ENCODE measurements at regions not wholly inside any gene's neighbourhood (a gene's known extent, or its start where the extent isn't known, plus 50 kb on each side); places are given as distances from the start of the nearest gene placed in this dataset.

DNA sequence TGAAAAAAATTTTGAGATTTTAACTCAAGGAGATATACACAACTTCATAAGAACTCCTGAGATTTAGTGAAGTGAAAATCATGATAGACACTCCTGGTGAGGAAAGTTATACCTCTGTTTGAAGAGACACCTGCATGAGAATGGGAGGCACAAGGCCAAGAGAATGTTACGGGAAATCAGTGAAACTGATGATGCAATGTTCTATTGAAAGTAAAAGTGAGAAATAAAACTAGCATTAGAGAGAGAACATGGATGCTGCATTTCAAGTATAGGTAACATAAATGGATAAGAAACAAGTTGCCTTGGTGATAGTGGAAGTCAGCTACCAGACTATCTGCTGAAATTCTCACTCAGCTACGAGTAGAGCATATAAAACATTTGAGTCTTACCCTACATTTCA lies 562.1 kb upstream of the FANCL start:
- Histone ChIP-seq H3K27ac (ENCODE audit: low read length in 2 of 2) (no peak overlapping the region), H2AFZ (ENCODE audit: insufficient read depth, low read depth, low read length, poor library complexity, severe bottlenecking) (no peak overlapping the region), H3K36me3 (replicated peaks in 1 of 2; ENCODE audit: control extremely low read depth in 1 of 2, control insufficient read depth in 1 of 2, extremely low read depth in 1 of 2, insufficient read depth in 2 of 2, low read length in 1 of 2) (no peaks in the 10 kb centered on the region), H3K27me3 (replicated peaks in 1 of 4; ENCODE audit: control extremely low read depth in 1 of 4, control insufficient read depth in 3 of 4, insufficient read depth in 4 of 4, low read length in 3 of 4) (no peaks in the 10 kb centered on the region), H3K4me3 (ENCODE audit: control extremely low read depth in 1 of 5, extremely low read depth in 1 of 5, insufficient read depth in 1 of 5, low read depth in 2 of 5, low read length in 4 of 5) (no peak overlapping the region), H4K20me1 (ENCODE audit: control insufficient read depth, insufficient read depth, low read length, poor library complexity, severe bottlenecking) (no peaks in the 10 kb centered on the region), H3K9ac (ENCODE audit: low read length) (no peak overlapping the region), H3K9me3 (ENCODE audit: control extremely low read depth in 1 of 3, control insufficient read depth in 2 of 3, insufficient read depth in 1 of 3, low read length in 2 of 3) (no peaks in the 10 kb centered on the region), H3K79me2 (ENCODE audit: control insufficient read depth, insufficient read depth, low read length) (no peaks in the 10 kb centered on the region), H3K4me2 (replicated peaks; ENCODE audit: low read depth, low read length, poor library complexity, severe bottlenecking) (no peak overlapping the region), H3K4me1 (ENCODE audit: control insufficient read depth in 2 of 2, insufficient read depth in 2 of 2, low read length in 2 of 2) (no peaks in the 10 kb centered on the region)
- POLR2A ChIA-PET, result no interaction called here
- Mint-ChIP-seq H3K4me1 (no peaks in the 10 kb centered on the region), H3K9me3 (ENCODE audit: insufficient read depth) (no peaks in the 10 kb centered on the region), H3K4me3 (no peak overlapping the region), H3K27me3 (peaks cover 3% of the 10 kb centered on the region), H3K27ac (no peak overlapping the region)
- intact Hi-C loops (cut with micrococcal nuclease), result no loop called here
- 83% methylated on average over 1 of the region's 2 CpGs for WGBS (ENCODE audit: insufficient coverage)
- ATAC-seq (ENCODE audit: low read depth), result no peak
- TF ChIP-seq EZH2 (IDR thresholded peaks at IDR 0.05; ENCODE audit: borderline replicate concordance, insufficient read depth, low read depth, low read length, poor library complexity, severe bottlenecking), result no peak
- TF ChIP-seq, protein P1, sequence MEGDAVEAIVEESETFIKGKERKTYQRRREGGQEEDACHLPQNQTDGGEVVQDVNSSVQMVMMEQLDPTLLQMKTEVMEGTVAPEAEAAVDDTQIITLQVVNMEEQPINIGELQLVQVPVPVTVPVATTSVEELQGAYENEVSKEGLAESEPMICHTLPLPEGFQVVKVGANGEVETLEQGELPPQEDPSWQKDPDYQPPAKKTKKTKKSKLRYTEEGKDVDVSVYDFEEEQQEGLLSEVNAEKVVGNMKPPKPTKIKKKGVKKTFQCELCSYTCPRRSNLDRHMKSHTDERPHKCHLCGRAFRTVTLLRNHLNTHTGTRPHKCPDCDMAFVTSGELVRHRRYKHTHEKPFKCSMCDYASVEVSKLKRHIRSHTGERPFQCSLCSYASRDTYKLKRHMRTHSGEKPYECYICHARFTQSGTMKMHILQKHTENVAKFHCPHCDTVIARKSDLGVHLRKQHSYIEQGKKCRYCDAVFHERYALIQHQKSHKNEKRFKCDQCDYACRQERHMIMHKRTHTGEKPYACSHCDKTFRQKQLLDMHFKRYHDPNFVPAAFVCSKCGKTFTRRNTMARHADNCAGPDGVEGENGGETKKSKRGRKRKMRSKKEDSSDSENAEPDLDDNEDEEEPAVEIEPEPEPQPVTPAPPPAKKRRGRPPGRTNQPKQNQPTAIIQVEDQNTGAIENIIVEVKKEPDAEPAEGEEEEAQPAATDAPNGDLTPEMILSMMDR (IDR thresholded peaks at IDR 0.05), result no peak
- CTCF ChIA-PET, result no interaction called here
- no peak for DNase-seq

DNA sequence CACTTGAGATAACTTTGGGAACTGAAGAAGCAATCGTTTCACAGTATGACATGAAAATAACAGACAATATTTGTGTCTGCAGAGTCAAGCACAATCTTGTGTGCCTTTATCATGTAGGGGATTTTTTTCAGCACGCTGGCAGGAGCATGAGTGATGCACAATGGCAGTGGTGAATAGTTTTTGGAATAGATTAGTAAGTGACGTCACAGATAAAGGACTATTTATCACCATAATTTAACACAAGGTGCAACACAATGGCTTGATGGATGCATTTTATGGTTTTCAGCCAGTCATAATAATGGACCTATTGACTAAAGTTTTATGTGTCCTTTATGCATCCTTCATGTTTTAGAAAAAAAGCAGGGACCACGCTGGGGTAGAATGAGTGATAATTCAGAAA lies 559.8 kb upstream of the FANCL start:
- no peaks in the 10 kb centered on the region for H3K9me3 Mint-ChIP-seq (ENCODE audit: insufficient read depth)
- TF ChIP-seq, protein P1 (IDR thresholded peaks at IDR 0.05), result no peak
- TF ChIP-seq EZH2 (IDR thresholded peaks at IDR 0.05; ENCODE audit: borderline replicate concordance, insufficient read depth, low read depth, low read length, poor library complexity, severe bottlenecking), result no peak
- Histone ChIP-seq H3K4me1 (ENCODE audit: control insufficient read depth in 2 of 2, insufficient read depth in 2 of 2, low read length in 2 of 2) (no peaks in the 10 kb centered on the region), H3K27ac (ENCODE audit: low read length in 2 of 2) (no peak overlapping the region), H2AFZ (ENCODE audit: insufficient read depth, low read depth, low read length, poor library complexity, severe bottlenecking) (no peak overlapping the region), H3K4me3 (ENCODE audit: control extremely low read depth in 1 of 5, extremely low read depth in 1 of 5, insufficient read depth in 1 of 5, low read depth in 2 of 5, low read length in 4 of 5) (no peak overlapping the region), H3K79me2 (ENCODE audit: control insufficient read depth, insufficient read depth, low read length) (no peaks in the 10 kb centered on the region), H3K9me3 (ENCODE audit: control extremely low read depth in 1 of 3, control insufficient read depth in 2 of 3, insufficient read depth in 1 of 3, low read length in 2 of 3) (no peaks in the 10 kb centered on the region), H4K20me1 (ENCODE audit: control insufficient read depth, insufficient read depth, low read length, poor library complexity, severe bottlenecking) (no peaks in the 10 kb centered on the region), H3K36me3 (replicated peaks in 1 of 2; ENCODE audit: control extremely low read depth in 1 of 2, control insufficient read depth in 1 of 2, extremely low read depth in 1 of 2, insufficient read depth in 2 of 2, low read length in 1 of 2) (no peaks in the 10 kb centered on the region), H3K27me3 (replicated peaks in 1 of 4; ENCODE audit: control extremely low read depth in 1 of 4, control insufficient read depth in 3 of 4, insufficient read depth in 4 of 4, low read length in 3 of 4) (peaks cover 0 to 3% (median 0%) of the 10 kb centered on the region in 4 experiments), H3K4me2 (replicated peaks; ENCODE audit: low read depth, low read length, poor library complexity, severe bottlenecking) (no peak overlapping the region), H3K9ac (ENCODE audit: low read length) (no peak overlapping the region)
- 94% methylated on average over 2 of the region's 4 CpGs for WGBS (ENCODE audit: insufficient coverage)
- peaks cover 3% of the 10 kb centered on the region for H3K27me3 Mint-ChIP-seq
- no peak for ATAC-seq (ENCODE audit: low read depth)
- no peak overlapping the region for H3K4me3 Mint-ChIP-seq
- intact Hi-C loops (cut with micrococcal nuclease), result no loop called here
- H3K27ac Mint-ChIP-seq, result no peak overlapping the region
- no peak for DNase-seq
- POLR2A ChIA-PET, result no interaction called here
- CTCF ChIA-PET, result no interaction called here
- no peaks in the 10 kb centered on the region for H3K4me1 Mint-ChIP-seq
